Mesendoderm (in vitro differentiated cells): ENCODE measurements at regions not wholly inside any gene's neighbourhood (a gene's known extent, or its start where the extent isn't known, plus 50 kb on each side); places are given as distances from the start of the nearest gene placed in this dataset.
"Not testable (repeated sequence)": the region's sequence is repeated elsewhere in the genome, so short reads cannot be mapped to it uniquely, and the experiment has no call there.

ENCODE experiments used
- DNase-seq: peaks from one replicate; pipeline ENCODE4 v3.0.0; 2013
- H2AK5ac ChIP-seq: 2 replicates; pipeline ENCODE4 v1.6.1; 2013; ENCODE audit warnings: low read length, inconsistent platforms
- H2BK120ac ChIP-seq: 2 replicates; pipeline ENCODE4 v1.6.1; 2013; ENCODE audit warnings: low read depth, mild to moderate bottlenecking, low read length, moderate library complexity, mixed read lengths
- H2BK15ac ChIP-seq: replicated peaks from 2 replicates; pipeline ENCODE4 v1.6.1; 2013; ENCODE audit warnings: low read depth, mild to moderate bottlenecking, moderate library complexity
- H2BK5ac ChIP-seq: 2 replicates; pipeline ENCODE4 v1.6.1; 2013; ENCODE audit warnings: low read length, inconsistent platforms
- H3K18ac ChIP-seq: 2 replicates; pipeline ENCODE4 v1.6.1; 2013; ENCODE audit warnings: mild to moderate bottlenecking, low read length, mixed read lengths
- H3K23ac ChIP-seq: one replicate; pipeline ENCODE4 v1.6.1; 2013; ENCODE audit warnings: low read length
- H3K27ac ChIP-seq: 2 replicates; pipeline ENCODE4 v1.5.1; 2013; ENCODE audit warnings: low read depth, mild to moderate bottlenecking, inconsistent platforms, low read length, moderate library complexity
- H3K27me3 ChIP-seq: 2 replicates; pipeline ENCODE4 v1.6.1; 2013; ENCODE audit warnings: low read length, control low read depth, mild to moderate bottlenecking, inconsistent platforms; ENCODE audit not compliant: insufficient read depth, poor library complexity
- H3K36me3 ChIP-seq: 2 replicates; pipeline ENCODE4 v1.6.1; 2013; ENCODE audit warnings: low read length, inconsistent platforms; ENCODE audit not compliant: control insufficient read depth, insufficient read depth
- H3K4ac ChIP-seq: one replicate; pipeline ENCODE4 v1.6.1; 2013; ENCODE audit warnings: low read depth, mild to moderate bottlenecking, low read length, moderate library complexity
- H3K4me1 ChIP-seq: 2 replicates; pipeline ENCODE4 v1.6.1; 2013; ENCODE audit warnings: low read depth, low read length, inconsistent platforms; ENCODE audit not compliant: control insufficient read depth
- H3K4me2 ChIP-seq: 2 replicates; pipeline ENCODE4 v1.6.1; 2013; ENCODE audit warnings: low read length
- H3K4me3 ChIP-seq: 2 replicates; pipeline ENCODE4 v1.5.1; 2013; ENCODE audit warnings: mild to moderate bottlenecking, low read length
- H3K56ac ChIP-seq: one replicate; pipeline ENCODE4 v1.6.1; 2013; ENCODE audit warnings: low read length
- H3K79me1 ChIP-seq: 2 replicates; pipeline ENCODE4 v1.6.1; 2013; ENCODE audit warnings: low read length, inconsistent platforms
- H3K79me2 ChIP-seq: 2 replicates; pipeline ENCODE4 v1.6.1; 2013; ENCODE audit warnings: mild to moderate bottlenecking, low read length; ENCODE audit not compliant: control insufficient read depth, insufficient read depth
- H3K9ac ChIP-seq: 2 replicates; pipeline ENCODE4 v1.6.1; 2013; ENCODE audit warnings: low read length, inconsistent platforms
- H4K5ac ChIP-seq: one replicate; pipeline ENCODE4 v1.6.1; 2013; ENCODE audit warnings: low read length
- H4K8ac ChIP-seq: one replicate; pipeline ENCODE4 v1.6.1; 2013; ENCODE audit warnings: low read depth, mild to moderate bottlenecking, control low read depth, low read length, moderate library complexity
- WGBS: extraction: QIAGEN DNeasy Blood & Tissue Kit; methylation state at CpG from one replicate; pipeline ENCODE4 v1.1.7; 2013; ENCODE audit warnings: low lambda C conversion rate, missing lambda C conversion rate; ENCODE audit not compliant: insufficient coverage; ENCODE audit errors: extremely low coverage; 5-methylcytosine and 5-hydroxymethylcytosine counted together

GRCh38 chr21:27525780-27526179 is 558.9 kb upstream of the ADAMTS5 start:
- H3K79me1 ChIP-seq = no peaks in the 10 kb centered on the region
- no peak overlapping the region for H3K4ac ChIP-seq
- no peak overlapping the region for H3K18ac ChIP-seq
- DNase-seq = no peak
- no peak overlapping the region for H3K23ac ChIP-seq
- H2BK15ac ChIP-seq = no peak overlapping the region
- no peak overlapping the region for H2BK5ac ChIP-seq
- H4K5ac ChIP-seq = no peak overlapping the region
- H3K9ac ChIP-seq = no peak overlapping the region
- no peaks in the 10 kb centered on the region for H3K4me1 ChIP-seq
- no peaks in the 10 kb centered on the region for H3K79me2 ChIP-seq
- H3K4me3 ChIP-seq = no peak overlapping the region
- no peak overlapping the region for H4K8ac ChIP-seq
- no peak overlapping the region for H3K56ac ChIP-seq
- no peaks in the 10 kb centered on the region for H3K27me3 ChIP-seq
- no CpG with 5 or more reads among the region's 4 CpGs for WGBS
- H2BK120ac ChIP-seq = no peak overlapping the region
- no peak overlapping the region for H3K4me2 ChIP-seq
- no peak overlapping the region for H2AK5ac ChIP-seq
- no peak overlapping the region for H3K27ac ChIP-seq
- H3K36me3 ChIP-seq = no peaks in the 10 kb centered on the region

- Histone ChIP-seq H3K9ac (no peak overlapping the region), H3K27ac (no peak overlapping the region), H2AK5ac (no peak overlapping the region), H3K4me1 (no peaks in the 10 kb centered on the region), H2BK5ac (no peak overlapping the region), H3K23ac (no peak overlapping the region), H3K4ac (no peak overlapping the region), H2BK15ac (no peak overlapping the region), H4K8ac (no peak overlapping the region), H3K4me3 (no peak overlapping the region), H3K18ac (no peak overlapping the region), H2BK120ac (no peak overlapping the region), H3K79me1 (no peaks in the 10 kb centered on the region), H3K36me3 (no peaks in the 10 kb centered on the region), H3K79me2 (no peaks in the 10 kb centered on the region), H3K56ac (no peak overlapping the region), H3K27me3 (no peaks in the 10 kb centered on the region), H3K4me2 (no peak overlapping the region), H4K5ac (no peak overlapping the region)
- DNase-seq = no peak
Observed at GRCh38 chr21:27519361-27519760, 552.5 kb upstream of the ADAMTS5 start.

- H3K4me3 ChIP-seq, H3K36me3 ChIP-seq, H3K79me2 ChIP-seq, H2AK5ac ChIP-seq, H3K9ac ChIP-seq, H4K5ac ChIP-seq, H3K4me2 ChIP-seq, DNase-seq, H3K23ac ChIP-seq, H3K79me1 ChIP-seq, H3K18ac ChIP-seq, H3K27me3 ChIP-seq, H4K8ac ChIP-seq, H3K4ac ChIP-seq, H2BK120ac ChIP-seq, H3K27ac ChIP-seq, H3K4me1 ChIP-seq, H2BK15ac ChIP-seq, H3K56ac ChIP-seq, H2BK5ac ChIP-seq: not testable (repeated sequence)
- no CpG with 5 or more reads among the region's 2 CpGs for WGBS
Observed at GRCh38 chr21:27517177-27517576, 550.3 kb upstream of the ADAMTS5 start.

GRCh38 chr21:27515676-27516075 is 548.8 kb upstream of the ADAMTS5 start:
- no peaks in the 10 kb centered on the region for H3K27me3 ChIP-seq

GRCh38 chr21:27513825-27514224 is 546.9 kb upstream of the ADAMTS5 start:
- H3K4ac ChIP-seq = no peak overlapping the region

More at GRCh38 chr21:27515676-27516075, 548.8 kb upstream of the ADAMTS5 start:
- H3K79me2 ChIP-seq = no peaks in the 10 kb centered on the region
- no peak overlapping the region for H2BK120ac ChIP-seq
- H2BK15ac ChIP-seq = no peak overlapping the region
- no peaks in the 10 kb centered on the region for H3K36me3 ChIP-seq
- H3K4ac ChIP-seq = no peak overlapping the region
- no peak overlapping the region for H3K9ac ChIP-seq
- no peak overlapping the region for H2BK5ac ChIP-seq
- no peaks in the 10 kb centered on the region for H3K4me1 ChIP-seq
- H3K56ac ChIP-seq = no peak overlapping the region
- no peak for DNase-seq
- H3K79me1 ChIP-seq = no peaks in the 10 kb centered on the region
- H3K4me3 ChIP-seq = no peak overlapping the region
- H2AK5ac ChIP-seq = no peak overlapping the region
- no peak overlapping the region for H3K27ac ChIP-seq
- no peak overlapping the region for H3K18ac ChIP-seq
- H4K5ac ChIP-seq = no peak overlapping the region
- H3K23ac ChIP-seq = no peak overlapping the region
- H3K4me2 ChIP-seq = no peak overlapping the region
- no peak overlapping the region for H4K8ac ChIP-seq

GRCh38 chr21:27513016-27513415 is 546.1 kb upstream of the ADAMTS5 start:
- Histone ChIP-seq H3K9ac (no peak overlapping the region), H3K36me3 (no peaks in the 10 kb centered on the region), H4K5ac (no peak overlapping the region), H2BK5ac (no peak overlapping the region), H3K18ac (no peak overlapping the region), H3K4ac (no peak overlapping the region), H3K27me3 (no peaks in the 10 kb centered on the region), H3K79me2 (no peaks in the 10 kb centered on the region), H2BK120ac (no peak overlapping the region), H3K4me3 (no peak overlapping the region), H3K56ac (no peak overlapping the region), H4K8ac (no peak overlapping the region), H3K79me1 (no peaks in the 10 kb centered on the region), H3K27ac (no peak overlapping the region), H2BK15ac (no peak overlapping the region), H2AK5ac (no peak overlapping the region), H3K23ac (no peak overlapping the region), H3K4me1 (no peaks in the 10 kb centered on the region), H3K4me2 (no peak overlapping the region)
- no peak for DNase-seq
- no CpG with 5 or more reads among the region's 1 CpG for WGBS

More at GRCh38 chr21:27513825-27514224, 546.9 kb upstream of the ADAMTS5 start:
- no peak overlapping the region for H2BK120ac ChIP-seq
- H3K36me3 ChIP-seq = no peaks in the 10 kb centered on the region
- no peak overlapping the region for H3K56ac ChIP-seq
- no peak overlapping the region for H3K4me3 ChIP-seq
- no peak overlapping the region for H3K23ac ChIP-seq
- H3K79me2 ChIP-seq = no peaks in the 10 kb centered on the region
- no peaks in the 10 kb centered on the region for H3K27me3 ChIP-seq
- H3K9ac ChIP-seq = no peak overlapping the region
- WGBS = no CpG with 5 or more reads among the region's 4 CpGs
- no peaks in the 10 kb centered on the region for H3K79me1 ChIP-seq
- H2BK15ac ChIP-seq = no peak overlapping the region
- H2AK5ac ChIP-seq = no peak overlapping the region
- no peak overlapping the region for H3K18ac ChIP-seq
- no peak overlapping the region for H3K4me2 ChIP-seq
- no peak overlapping the region for H2BK5ac ChIP-seq
- no peaks in the 10 kb centered on the region for H3K4me1 ChIP-seq
- H3K27ac ChIP-seq = no peak overlapping the region
- no peak overlapping the region for H4K8ac ChIP-seq
- DNase-seq = no peak
- no peak overlapping the region for H4K5ac ChIP-seq
